ENCODE measurements at regions not wholly inside any gene's neighbourhood (a gene's known extent, or its start where the extent isn't known, plus 50 kb on each side); places are given as distances from the start of the nearest gene placed in this dataset.

GRCh38 chr7:39826166-39826565 lies 123.9 kb upstream of the CDK13 start:
- DNase-seq (ENCODE audit: low spot score) = no peak
- no peak for TF ChIP-seq JUN (CRISPR knock-in tag; IDR thresholded peaks at IDR 0.05)
- no peak for TF ChIP-seq ESRRA (CRISPR knock-in tag; IDR thresholded peaks at IDR 0.05; ENCODE audit: borderline replicate concordance)
- no peak for TF ChIP-seq PRDM15 (CRISPR knock-in tag; IDR thresholded peaks at IDR 0.05)
- TF ChIP-seq ZMAT4 (CRISPR knock-in tag; IDR thresholded peaks at IDR 0.05) = no peak
- no peak for TF ChIP-seq SOX15 (CRISPR knock-in tag; IDR thresholded peaks at IDR 0.05)
- TF ChIP-seq SP1 (CRISPR knock-in tag; conservative IDR thresholded peaks at IDR 0.05) = no peak
- TF ChIP-seq ZBTB21 (CRISPR knock-in tag; IDR thresholded peaks at IDR 0.05; ENCODE audit: borderline replicate concordance) = no peak
- TF ChIP-seq PRRX2 (CRISPR knock-in tag; IDR thresholded peaks at IDR 0.05) = no peak
- TF ChIP-seq E2F5 (CRISPR knock-in tag; IDR thresholded peaks at IDR 0.05) = no peak
- no peak for TF ChIP-seq AFF4 (CRISPR knock-in tag; IDR thresholded peaks at IDR 0.05; ENCODE audit: borderline replicate concordance)
- TF ChIP-seq, protein P1, sequence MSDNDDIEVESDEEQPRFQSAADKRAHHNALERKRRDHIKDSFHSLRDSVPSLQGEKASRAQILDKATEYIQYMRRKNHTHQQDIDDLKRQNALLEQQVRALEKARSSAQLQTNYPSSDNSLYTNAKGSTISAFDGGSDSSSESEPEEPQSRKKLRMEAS (CRISPR knock-in tag; IDR thresholded peaks at IDR 0.05) = no peak
- no peak for TF ChIP-seq ZNF671 (CRISPR knock-in tag; IDR thresholded peaks at IDR 0.05)
- no peak for TF ChIP-seq ZNF219 (CRISPR knock-in tag; IDR thresholded peaks at IDR 0.05; ENCODE audit: borderline replicate concordance)
- no peak for TF ChIP-seq ZNF121 (CRISPR knock-in tag; IDR thresholded peaks at IDR 0.05)
- TF ChIP-seq RELA (CRISPR knock-in tag; IDR thresholded peaks at IDR 0.05; ENCODE audit: borderline replicate concordance) = no peak
- TF ChIP-seq, protein P2, sequence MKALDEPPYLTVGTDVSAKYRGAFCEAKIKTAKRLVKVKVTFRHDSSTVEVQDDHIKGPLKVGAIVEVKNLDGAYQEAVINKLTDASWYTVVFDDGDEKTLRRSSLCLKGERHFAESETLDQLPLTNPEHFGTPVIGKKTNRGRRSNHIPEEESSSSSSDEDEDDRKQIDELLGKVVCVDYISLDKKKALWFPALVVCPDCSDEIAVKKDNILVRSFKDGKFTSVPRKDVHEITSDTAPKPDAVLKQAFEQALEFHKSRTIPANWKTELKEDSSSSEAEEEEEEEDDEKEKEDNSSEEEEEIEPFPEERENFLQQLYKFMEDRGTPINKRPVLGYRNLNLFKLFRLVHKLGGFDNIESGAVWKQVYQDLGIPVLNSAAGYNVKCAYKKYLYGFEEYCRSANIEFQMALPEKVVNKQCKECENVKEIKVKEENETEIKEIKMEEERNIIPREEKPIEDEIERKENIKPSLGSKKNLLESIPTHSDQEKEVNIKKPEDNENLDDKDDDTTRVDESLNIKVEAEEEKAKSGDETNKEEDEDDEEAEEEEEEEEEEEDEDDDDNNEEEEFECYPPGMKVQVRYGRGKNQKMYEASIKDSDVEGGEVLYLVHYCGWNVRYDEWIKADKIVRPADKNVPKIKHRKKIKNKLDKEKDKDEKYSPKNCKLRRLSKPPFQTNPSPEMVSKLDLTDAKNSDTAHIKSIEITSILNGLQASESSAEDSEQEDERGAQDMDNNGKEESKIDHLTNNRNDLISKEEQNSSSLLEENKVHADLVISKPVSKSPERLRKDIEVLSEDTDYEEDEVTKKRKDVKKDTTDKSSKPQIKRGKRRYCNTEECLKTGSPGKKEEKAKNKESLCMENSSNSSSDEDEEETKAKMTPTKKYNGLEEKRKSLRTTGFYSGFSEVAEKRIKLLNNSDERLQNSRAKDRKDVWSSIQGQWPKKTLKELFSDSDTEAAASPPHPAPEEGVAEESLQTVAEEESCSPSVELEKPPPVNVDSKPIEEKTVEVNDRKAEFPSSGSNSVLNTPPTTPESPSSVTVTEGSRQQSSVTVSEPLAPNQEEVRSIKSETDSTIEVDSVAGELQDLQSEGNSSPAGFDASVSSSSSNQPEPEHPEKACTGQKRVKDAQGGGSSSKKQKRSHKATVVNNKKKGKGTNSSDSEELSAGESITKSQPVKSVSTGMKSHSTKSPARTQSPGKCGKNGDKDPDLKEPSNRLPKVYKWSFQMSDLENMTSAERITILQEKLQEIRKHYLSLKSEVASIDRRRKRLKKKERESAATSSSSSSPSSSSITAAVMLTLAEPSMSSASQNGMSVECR (CRISPR knock-in tag; IDR thresholded peaks at IDR 0.05; ENCODE audit: borderline replicate concordance) = no peak
- no peak for TF ChIP-seq SMAD4 (CRISPR knock-in tag; IDR thresholded peaks at IDR 0.05)
- TF ChIP-seq NR1H2 (CRISPR knock-in tag; IDR thresholded peaks at IDR 0.05) = no peak
- TF ChIP-seq, protein P3, sequence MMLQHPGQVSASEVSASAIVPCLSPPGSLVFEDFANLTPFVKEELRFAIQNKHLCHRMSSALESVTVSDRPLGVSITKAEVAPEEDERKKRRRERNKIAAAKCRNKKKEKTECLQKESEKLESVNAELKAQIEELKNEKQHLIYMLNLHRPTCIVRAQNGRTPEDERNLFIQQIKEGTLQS (CRISPR knock-in tag; conservative IDR thresholded peaks at IDR 0.05) = no peak
- TF ChIP-seq, protein P4, sequence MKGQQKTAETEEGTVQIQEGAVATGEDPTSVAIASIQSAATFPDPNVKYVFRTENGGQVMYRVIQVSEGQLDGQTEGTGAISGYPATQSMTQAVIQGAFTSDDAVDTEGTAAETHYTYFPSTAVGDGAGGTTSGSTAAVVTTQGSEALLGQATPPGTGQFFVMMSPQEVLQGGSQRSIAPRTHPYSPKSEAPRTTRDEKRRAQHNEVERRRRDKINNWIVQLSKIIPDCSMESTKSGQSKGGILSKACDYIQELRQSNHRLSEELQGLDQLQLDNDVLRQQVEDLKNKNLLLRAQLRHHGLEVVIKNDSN (CRISPR knock-in tag; IDR thresholded peaks at IDR 0.05) = no peak
- ChIA-PET CTCF (interaction anchor here (1.0 to 1.9 kb wide), 2 partner anchors 16 to 246 kb away, joined by 4 to 6 read pairs; no protein-coding TSS in a partner anchor), POLR2A (no interaction called here)
- Mint-ChIP-seq H3K36me3 (no peaks in the 10 kb centered on the region), H3K27ac (no peak overlapping the region), H3K4me3 (no peak overlapping the region), H3K4me1 (peaks cover 17% of the 10 kb centered on the region), H3K9me3 (0 out of 2 replicates have a peak, but pooled peaks cover 3% of the 10 kb centered on the region), H3K27me3 (ENCODE audit: low read depth) (peaks cover 2% of the 10 kb centered on the region)
- ATAC-seq = no peak

Measured in WTC11 (cell line).